K562 (cell line): ENCODE measurements at regions not wholly inside any gene's neighbourhood (a gene's known extent, or its start where the extent isn't known, plus 50 kb on each side); places are given as distances from the start of the nearest gene placed in this dataset.
"Not testable (repeated sequence)": the region's sequence is repeated elsewhere in the genome, so short reads cannot be mapped to it uniquely, and the experiment has no call there.

Experiments used
- ATAC-seq: fragments of 200-7000 bp; cut with Tn5 transposase; 3 replicates; pipeline ENCODE4 v1.9.1; 2020; ENCODE audit warnings: moderate library complexity
- BruUV-seq: library from RNA; stranded (reverse); fragments of 400-500 nt; replicated peaks from 2 replicates; lab custom pipeline; 2021; lab: Mats Ljungman, UMichigan
- CTCF ChIA-PET: fragments of 300-600 bp; formaldehyde crosslinking; extraction: SDS; loops from one replicate; lab custom pipeline; 2021; ENCODE audit warnings: low intra/inter-chr PET ratio; lab: Yijun Ruan, JAX
- POLR2A ChIA-PET: fragments of 300-600, 350-650 bp; sonication (Branson Sonifier 250); formaldehyde crosslinking; extraction: SDS; loops from one replicate; lab custom pipeline; 2021; ENCODE audit warnings: antibody characterized with exemption, inconsistent platforms; lab: Yijun Ruan, JAX
- DNase-seq, 4 experiments: peaks; one replicate each; pipeline versions ENCODE4 v3.0.0 to v3.0.0-alpha.2; 2011 to 2018; ENCODE audit warnings: low spot score in 3 of 4, mixed read lengths in 3 of 4; ENCODE audit errors: extremely low read depth in 1 of 4
- FAIRE-seq: peaks from 2 replicates; lab custom pipeline; 2011; peaks lifted over from hg19 to GRCh38; lab: Jason Lieb, UNC
- H2AFZ ChIP-seq: 2 replicates; pipeline ENCODE4 v1.6.0; 2011; ENCODE audit warnings: low read depth, low read length, control low read depth, inconsistent platforms
- H3K27ac ChIP-seq: fragments of 200-600 bp; 3 replicates; pipeline ENCODE4 v1.8.0; 2011; ENCODE audit warnings: low read depth, mild to moderate bottlenecking, control low read depth, inconsistent platforms, low read length, moderate library complexity, mixed read lengths; ENCODE audit errors: extremely low read depth
- H3K27me3 ChIP-seq, 2 experiments: fragments of 300-600 bp in 1 of 2; 2 replicates in 1 of 2; 3 replicates in 1 of 2; pipeline versions ENCODE4 v1.6.0 to v1.8.0; 2011; ENCODE audit warnings: inconsistent platforms in 2 of 2, low read length in 2 of 2, mild to moderate bottlenecking in 1 of 2, mixed read lengths in 1 of 2, moderate library complexity in 1 of 2; ENCODE audit not compliant: control insufficient read depth in 2 of 2, insufficient read depth in 2 of 2
- H3K36me3 ChIP-seq: fragments of 300-600 bp; 3 replicates; pipeline ENCODE4 v1.8.0; 2011; ENCODE audit warnings: mild to moderate bottlenecking, low read length, inconsistent platforms; ENCODE audit not compliant: control insufficient read depth, insufficient read depth
- H3K4me1 ChIP-seq, 2 experiments: fragments of 200-600 bp in 1 of 2; replicated peaks in 1 of 2; 2 replicates in 1 of 2; 3 replicates in 1 of 2; pipeline versions ENCODE4 v1.5.1 to v1.8.0; 2011; ENCODE audit warnings: inconsistent platforms in 2 of 2, low read length in 2 of 2, mild to moderate bottlenecking in 1 of 2, mixed read lengths in 1 of 2, moderate library complexity in 1 of 2; ENCODE audit not compliant: control insufficient read depth in 2 of 2, insufficient read depth in 2 of 2
- H3K4me2 ChIP-seq: 2 replicates; pipeline ENCODE4 v1.6.1; 2011; ENCODE audit warnings: low read length, control low read depth, inconsistent platforms, mixed read lengths; ENCODE audit not compliant: insufficient read depth
- H3K4me3 ChIP-seq: fragments of 200-600 bp; sonication (generic), shearing (Covaris generic); 2 replicates; pipeline ENCODE4 v1.5.1; 2016; ENCODE audit warnings: control low read depth, inconsistent platforms
- H3K79me2 ChIP-seq: fragments of 200-600 bp; 3 replicates; pipeline ENCODE4 v1.8.0; 2011; ENCODE audit warnings: low read length, inconsistent platforms; ENCODE audit not compliant: control insufficient read depth, insufficient read depth
- H3K9ac ChIP-seq, 2 experiments: 2 replicates each; pipeline versions ENCODE4 v1.6.0 to v1.6.1; 2011; ENCODE audit warnings: low read depth in 2 of 2, low read length in 2 of 2, control low read depth in 1 of 2, inconsistent platforms in 1 of 2, mild to moderate bottlenecking in 1 of 2, mixed read lengths in 1 of 2; ENCODE audit not compliant: insufficient read depth in 1 of 2
- H3K9me1 ChIP-seq: one replicate; pipeline ENCODE4 v1.6.0; 2011; ENCODE audit warnings: inconsistent platforms, mild to moderate bottlenecking, low read length, moderate library complexity; ENCODE audit not compliant: control insufficient read depth, insufficient read depth
- H3K9me3 ChIP-seq: replicated peaks from 2 replicates; pipeline ENCODE4 v1.5.1; 2011; ENCODE audit warnings: low read depth, low read length, inconsistent platforms; ENCODE audit not compliant: control insufficient read depth, insufficient read depth
- H4K20me1 ChIP-seq: replicated peaks from 2 replicates; pipeline ENCODE4 v1.6.1; 2011; ENCODE audit warnings: low read length, inconsistent platforms, mixed read lengths; ENCODE audit not compliant: control insufficient read depth, insufficient read depth
- ELF4 ChIP-seq: fragments of 450-650 bp; formaldehyde crosslinking; IDR thresholded peaks from 2 replicates; pipeline ENCODE4 v1.4.0; 2022; ENCODE audit warnings: missing genetic modification characterization
- GATAD2A ChIP-seq: fragments of 450-650 bp; IDR thresholded peaks from 2 replicates; pipeline ENCODE4 v1.6.1; 2017
- KLF1 ChIP-seq: fragments of 450-650 bp; IDR thresholded peaks from 2 replicates; pipeline ENCODE4 v1.6.1; 2016; ENCODE audit warnings: missing genetic modification characterization, missing compliant biosample characterization
- NCOA4 ChIP-seq: fragments of 450-650 bp; IDR thresholded peaks from 2 replicates; pipeline ENCODE4 v1.6.1; 2018; ENCODE audit warnings: mild to moderate bottlenecking; ENCODE audit not compliant: partially characterized antibody
- POLR2B ChIP-seq: fragments of 450-650 bp; IDR thresholded peaks from 2 replicates; pipeline ENCODE4 v1.6.1; 2018; ENCODE audit warnings: low read depth; ENCODE audit not compliant: partially characterized antibody
- SMAD4 ChIP-seq: fragments of 250-450 bp; sonication (Bioruptor Pico); conservative IDR thresholded peaks from 2 replicates; pipeline ENCODE4 v1.8.0; 2021; ENCODE audit warnings: inconsistent platforms, mild to moderate bottlenecking, moderate library complexity
- TARDBP ChIP-seq: fragments of 450-650 bp; IDR thresholded peaks from 2 replicates; pipeline ENCODE4 v1.6.1; 2016
- ZBTB26 ChIP-seq: fragments of 450-650 bp; formaldehyde crosslinking; IDR thresholded peaks from 2 replicates; pipeline ENCODE4 v1.4.0; 2022; ENCODE audit warnings: missing genetic modification characterization
- ZNF586 ChIP-seq: fragments of 450-650 bp; formaldehyde crosslinking; conservative IDR thresholded peaks from 2 replicates; pipeline ENCODE4 v1.4.0; 2020; ENCODE audit warnings: mild to moderate bottlenecking, moderate library complexity
- WGBS: fragments of 100-300 bp; shearing (Covaris generic); methylation state at CpG from one replicate; pipeline ENCODE4 v1.1.6; 2016; ENCODE audit warnings: low coverage, mixed read lengths; ENCODE audit not compliant: insufficient coverage; ENCODE audit errors: missing lambda C conversion rate; 5-methylcytosine and 5-hydroxymethylcytosine counted together
- in situ Hi-C: fragments of 300-500 bp; cut with MboI; formaldehyde crosslinking; loops from 4 replicates; pipeline ENCODE4 v1.15.0; 2018; ENCODE audit warnings: inconsistent platforms, mixed read lengths
- intact Hi-C: fragments of 100-400 bp; cut with micrococcal nuclease; formaldehyde crosslinking; loops from 2 replicates; pipeline ENCODE4 v1.14.2; 2022

GRCh38 chr21:8411139-8411671 lies 2110.2 kb upstream of the TPTE start:
- ATAC-seq = peak; percentile 48
- CTCF ChIA-PET, H3K79me2 ChIP-seq, FAIRE-seq, H4K20me1 ChIP-seq, H3K36me3 ChIP-seq, H3K27ac ChIP-seq, H2AFZ ChIP-seq, H3K9me3 ChIP-seq, H3K9me1 ChIP-seq, H3K4me2 ChIP-seq, H3K27me3 ChIP-seq, H3K9ac ChIP-seq, POLR2A ChIA-PET, H3K4me1 ChIP-seq, intact Hi-C loops, H3K4me3 ChIP-seq, DNase-seq, BruUV-seq: not testable (repeated sequence)
- in situ Hi-C loops = loop anchor here (5.0 kb wide), 1 partner anchor 179 kb away; no protein-coding TSS in a partner anchor
- 0% methylated on average over 1 of the region's 4 CpGs for WGBS

GRCh38 chr21:8419925-8420560 lies 2101.3 kb upstream of the TPTE start:
- FAIRE-seq, H4K20me1 ChIP-seq, BruUV-seq, DNase-seq, H3K27me3 ChIP-seq, H3K9me3 ChIP-seq, H3K4me1 ChIP-seq, CTCF ChIA-PET, H3K9ac ChIP-seq, H2AFZ ChIP-seq, H3K27ac ChIP-seq, H3K4me3 ChIP-seq, H3K36me3 ChIP-seq, H3K79me2 ChIP-seq, intact Hi-C loops, H3K9me1 ChIP-seq, H3K4me2 ChIP-seq, POLR2A ChIA-PET: not testable (repeated sequence)
- peak; percentile 94 for ATAC-seq
- in situ Hi-C loops = loop anchor here (5.0 kb wide), 1 partner anchor 42 kb away; no protein-coding TSS in a partner anchor
- WGBS = no CpG with 5 or more reads among the region's 2 CpGs
- TF ChIP-seq SMAD4 = peak; percentile 94
- TF ChIP-seq NCOA4 = peak; percentile 99
- TF ChIP-seq POLR2B = peak; percentile 22
- TF ChIP-seq GATAD2A = peak; percentile 100
- TF ChIP-seq ZNF586 (CRISPR knock-in tag) = peak; percentile 92
- TF ChIP-seq ELF4 (CRISPR knock-in tag) = peak; percentile 100
- peak; percentile 100 for TF ChIP-seq ZBTB26 (CRISPR knock-in tag)
- peak; percentile 91 for TF ChIP-seq KLF1 (tag)
- TF ChIP-seq TARDBP = peak; percentile 92
